ENCODE measurements at regions not wholly inside any gene's neighbourhood (a gene's known extent, or its start where the extent isn't known, plus 50 kb on each side); places are given as distances from the start of the nearest gene placed in this dataset.

DNA sequence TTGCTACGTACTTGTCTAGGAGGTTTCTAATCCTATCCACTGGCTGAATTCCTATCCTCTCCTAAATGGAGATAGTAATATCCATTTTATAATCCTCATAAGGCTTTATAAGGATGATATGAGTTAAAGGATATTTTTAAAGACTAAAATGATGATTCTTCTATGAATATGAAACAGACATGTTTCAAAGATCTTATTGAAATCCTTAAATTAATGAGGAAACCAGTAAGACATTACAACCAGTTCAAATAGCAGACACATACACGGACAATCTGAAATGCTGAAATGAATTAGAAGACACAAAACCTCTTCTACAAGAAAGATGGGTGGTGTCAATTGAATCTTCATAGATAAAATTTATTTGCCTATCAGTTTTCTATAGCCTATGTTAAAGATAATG, 132.9 kb upstream of the ANK3 start:
- CTCF ChIA-PET, result no interaction called here
- H3K27ac ChIP-seq, result no peak overlapping the region
- POLR2A ChIA-PET (ENCODE audit: low non-redundant PET), result no interaction called here
- no peak for DNase-seq (ENCODE audit: low spot score)
- TF ChIP-seq CTCF (conservative IDR thresholded peaks at IDR 0.05; ENCODE audit: low read depth), result no peak

GRCh38 chr10:60521974-60522405, 132.3 kb upstream of the ANK3 start:
- ChIA-PET CTCF (no interaction called here), POLR2A (ENCODE audit: low non-redundant PET) (no interaction called here)
- TF ChIP-seq CTCF (conservative IDR thresholded peaks at IDR 0.05; ENCODE audit: low read depth), result no peak
- no peak overlapping the region for H3K27ac ChIP-seq
- DNase-seq (ENCODE audit: low spot score), result no peak

- TF ChIP-seq CTCF (conservative IDR thresholded peaks at IDR 0.05; ENCODE audit: low read depth), result no peak
- POLR2A ChIA-PET (ENCODE audit: low non-redundant PET), result no interaction called here
- CTCF ChIA-PET, result no interaction called here
- DNase-seq (ENCODE audit: low spot score), result no peak
- H3K27ac ChIP-seq, result no peak overlapping the region
These were observed 129.1 kb upstream of the ANK3 start for GRCh38 chr10:60518745-60519144.

- DNase-seq (ENCODE audit: low spot score), result no peak
- ChIA-PET CTCF (no interaction called here), POLR2A (ENCODE audit: low non-redundant PET) (no interaction called here)
- H3K27ac ChIP-seq, result no peak overlapping the region
- no peak for TF ChIP-seq CTCF (conservative IDR thresholded peaks at IDR 0.05; ENCODE audit: low read depth)
These were observed 128.1 kb upstream of the ANK3 start for GRCh38 chr10:60517805-60518204.

DNA sequence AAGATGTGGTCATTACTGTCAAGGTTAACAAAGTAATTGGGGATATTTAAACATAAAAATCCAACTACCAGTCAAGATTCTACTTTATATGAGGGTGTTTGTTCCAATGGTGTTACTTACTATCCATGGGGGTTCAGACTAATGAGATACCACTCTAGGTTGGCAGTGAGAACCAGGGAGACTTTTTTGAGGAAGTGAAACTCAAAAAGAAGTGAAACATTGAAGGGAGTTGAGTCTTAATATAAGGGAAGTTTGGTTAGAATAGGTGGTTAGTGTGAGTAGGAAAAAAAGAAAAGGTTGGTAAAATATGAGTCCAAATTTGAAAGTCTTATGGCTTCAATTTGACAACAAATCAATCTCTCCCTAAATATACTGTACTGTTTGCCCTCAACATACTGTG, 123.6 kb upstream of the ANK3 start:
- CTCF ChIA-PET, result no interaction called here
- TF ChIP-seq CTCF (conservative IDR thresholded peaks at IDR 0.05; ENCODE audit: low read depth), result no peak
- no peak for DNase-seq (ENCODE audit: low spot score)
- POLR2A ChIA-PET (ENCODE audit: low non-redundant PET), result no interaction called here
- H3K27ac ChIP-seq, result no peak overlapping the region

GRCh38 chr10:60511477-60512229, 122.0 kb upstream of the ANK3 start:
- TF ChIP-seq CTCF (conservative IDR thresholded peaks at IDR 0.05; ENCODE audit: low read depth), result no peak
- POLR2A ChIA-PET (ENCODE audit: low non-redundant PET), result no interaction called here
- H3K27ac ChIP-seq, result no peak overlapping the region
- no peak for DNase-seq (ENCODE audit: low spot score)
- CTCF ChIA-PET, result no interaction called here
